ENCODE measurements at regions not wholly inside any gene's neighbourhood (a gene's known extent, or its start where the extent isn't known, plus 50 kb on each side); places are given as distances from the start of the nearest gene placed in this dataset.

DNA sequence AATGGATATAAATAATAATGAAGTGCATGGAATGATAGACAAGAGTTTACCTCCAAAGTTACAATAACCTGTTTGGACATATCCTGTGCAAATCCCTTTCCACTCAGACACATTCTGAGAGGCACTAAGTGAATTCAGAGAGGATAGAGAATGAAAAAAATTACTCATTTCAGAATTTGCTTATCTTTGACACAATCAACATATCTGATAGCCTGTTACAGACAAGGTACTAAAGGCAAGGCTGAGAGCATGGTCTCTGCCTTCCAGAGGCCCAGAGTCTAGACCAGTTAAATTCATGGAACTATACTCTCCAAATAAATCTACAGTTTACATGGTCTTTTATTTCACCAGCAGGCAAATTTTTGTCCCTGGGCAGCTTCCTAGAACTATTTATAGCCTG is 371.8 kb upstream of the PTGER4 start:
- no peak for TF ChIP-seq CTCF (IDR thresholded peaks at IDR 0.05; ENCODE audit: insufficient read depth, low read length)
- no peak overlapping the region for H3K4me3 ChIP-seq (ENCODE audit: low read depth, low read length)
- DNase-seq (ENCODE audit: low read depth), result no peak

- DNase-seq (ENCODE audit: low read depth), result no peak
- H3K4me3 ChIP-seq (ENCODE audit: low read depth, low read length), result no peak overlapping the region
- TF ChIP-seq CTCF (IDR thresholded peaks at IDR 0.05; ENCODE audit: insufficient read depth, low read length), result no peak
Measured at GRCh38 chr5:40306869-40307487, 372.7 kb upstream of the PTGER4 start.

DNA sequence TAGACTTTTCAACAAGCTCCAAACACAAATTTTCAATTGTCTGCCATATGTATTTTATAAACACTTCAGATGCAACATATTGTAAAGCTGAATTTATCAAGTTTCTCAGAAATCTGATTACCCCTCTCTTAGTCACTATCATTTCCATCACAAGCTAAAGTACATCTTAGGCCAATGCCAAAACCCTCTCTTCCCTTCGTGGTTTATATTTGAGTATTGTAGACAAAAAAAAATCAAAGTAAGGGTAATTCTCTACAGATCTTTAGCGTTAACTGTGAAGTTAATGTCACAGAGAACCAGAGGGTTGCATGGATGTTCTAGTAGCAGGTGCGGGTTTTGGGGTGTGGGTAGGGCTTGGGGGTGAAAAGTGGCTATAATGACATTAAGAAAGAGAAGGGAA is 387.7 kb upstream of the PTGER4 start:
- no peak overlapping the region for H3K4me3 ChIP-seq (ENCODE audit: low read depth, low read length)
- no peak for DNase-seq (ENCODE audit: low read depth)
- TF ChIP-seq CTCF (IDR thresholded peaks at IDR 0.05; ENCODE audit: insufficient read depth, low read length), result no peak

GRCh38 chr5:40291338-40291737 is 388.4 kb upstream of the PTGER4 start:
- TF ChIP-seq CTCF (IDR thresholded peaks at IDR 0.05; ENCODE audit: insufficient read depth, low read length), result no peak
- no peak overlapping the region for H3K4me3 ChIP-seq (ENCODE audit: low read depth, low read length)
- DNase-seq (ENCODE audit: low read depth), result peak; percentile 69

DNA sequence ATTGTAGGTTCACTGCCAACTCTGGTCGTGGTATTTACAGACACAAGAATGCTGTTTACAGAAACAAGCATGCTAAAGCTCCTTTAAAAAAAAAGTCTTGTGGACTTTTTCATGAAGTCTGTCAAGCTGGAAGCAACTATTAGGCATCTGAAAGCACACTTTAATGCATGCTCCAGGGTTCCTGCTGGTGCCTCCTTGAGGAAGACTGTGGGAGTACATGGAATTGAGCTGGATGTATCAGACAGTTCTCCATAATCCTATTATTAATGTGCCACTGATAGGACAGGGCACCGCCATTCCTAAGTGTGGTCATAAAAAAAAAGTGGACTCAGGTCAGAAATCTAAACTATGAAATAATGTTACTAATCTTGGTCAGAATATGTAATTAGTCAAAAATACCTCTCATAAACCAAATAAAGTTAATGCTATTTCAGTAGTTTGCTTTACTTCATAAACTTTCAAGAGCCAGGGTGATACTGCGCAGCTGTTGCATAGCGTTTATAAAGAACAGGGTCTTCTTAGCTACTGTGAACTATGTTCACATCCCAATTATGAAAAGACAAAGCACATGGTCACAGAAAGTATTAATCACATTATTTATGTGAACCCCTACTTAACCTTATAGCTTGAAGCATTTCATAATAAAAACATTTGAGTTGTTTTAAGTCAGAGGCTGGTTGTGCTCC is 390.8 kb upstream of the PTGER4 start:
- no peak overlapping the region for H3K4me3 ChIP-seq (ENCODE audit: low read depth, low read length)
- DNase-seq (ENCODE audit: low read depth), result no peak
- peak; percentile 8 for TF ChIP-seq CTCF (IDR thresholded peaks at IDR 0.05; ENCODE audit: insufficient read depth, low read length)

DNA sequence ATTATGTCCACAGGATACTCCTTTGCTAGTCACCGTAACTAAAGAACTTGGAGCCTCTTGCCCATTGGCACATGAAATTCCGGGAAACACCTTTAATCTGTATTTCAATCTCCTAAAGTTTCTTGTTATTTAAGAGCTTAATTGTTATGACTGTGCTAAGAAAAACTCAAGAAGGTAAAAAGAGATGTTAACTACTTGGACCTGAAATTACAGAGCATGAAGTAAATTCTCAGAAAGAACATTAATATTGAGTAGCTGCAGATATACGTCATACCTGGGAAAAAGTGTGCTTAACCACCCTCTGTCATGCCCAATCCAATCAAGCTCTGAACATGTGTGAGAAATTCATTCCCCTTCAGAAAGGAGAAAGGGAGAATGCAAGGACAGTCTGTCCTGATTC is 394.9 kb upstream of the PTGER4 start:
- no peak overlapping the region for H3K4me3 ChIP-seq (ENCODE audit: low read depth, low read length)
- no peak for DNase-seq (ENCODE audit: low read depth)
- TF ChIP-seq CTCF (IDR thresholded peaks at IDR 0.05; ENCODE audit: insufficient read depth, low read length), result no peak

Data from fibroblast of the aortic adventitia (primary cell).